GM21515 (cell line): ENCODE measurements at regions not wholly inside any gene's neighbourhood (a gene's known extent, or its start where the extent isn't known, plus 50 kb on each side); places are given as distances from the start of the nearest gene placed in this dataset.

Source experiments
- ATAC-seq: cut with Tn5 transposase; IDR thresholded peaks from one replicate; pipeline ENCODE4 v1.9.1; 2021; ENCODE audit not compliant: unreplicated experiment

GRCh38 chr11:87438416-87438815 is 400.7 kb downstream of the TMEM135 start:
- ATAC-seq: no peak

- no peak for ATAC-seq
These were observed 400.1 kb downstream of the TMEM135 start for GRCh38 chr11:87437844-87438223.

- ATAC-seq: no peak
These were observed 399.6 kb downstream of the TMEM135 start for GRCh38 chr11:87437133-87437843.

- no peak for ATAC-seq
These were observed 394.3 kb downstream of the TMEM135 start for GRCh38 chr11:87432022-87432421.

- no peak for ATAC-seq
These were observed 393.7 kb downstream of the TMEM135 start for GRCh38 chr11:87431392-87431791.

- no peak for ATAC-seq
These were observed 393.1 kb downstream of the TMEM135 start for GRCh38 chr11:87430821-87431220.

GRCh38 chr11:87429996-87430395 is 392.3 kb downstream of the TMEM135 start:
- ATAC-seq: no peak

- ATAC-seq: no peak
These were observed 390.5 kb downstream of the TMEM135 start for GRCh38 chr11:87428266-87428665.

GRCh38 chr11:87425943-87426342 is 388.2 kb downstream of the TMEM135 start:
- no peak for ATAC-seq

- no peak for ATAC-seq
These were observed 387.7 kb downstream of the TMEM135 start for GRCh38 chr11:87425391-87425790.

GRCh38 chr11:87423161-87423560 is 385.4 kb downstream of the TMEM135 start:
- no peak for ATAC-seq

- no peak for ATAC-seq
These were observed 384.8 kb downstream of the TMEM135 start for GRCh38 chr11:87422566-87422965.

GRCh38 chr11:87421422-87421821 is 383.7 kb downstream of the TMEM135 start:
- ATAC-seq: peak; percentile 89

- no peak for ATAC-seq
These were observed 380.2 kb downstream of the TMEM135 start for GRCh38 chr11:87417951-87418350.

GRCh38 chr11:87405843-87406242 is 368.1 kb downstream of the TMEM135 start:
- no peak for ATAC-seq

GRCh38 chr11:87405356-87405755 is 367.6 kb downstream of the TMEM135 start:
- no peak for ATAC-seq

GRCh38 chr11:87401653-87402052 is 363.9 kb downstream of the TMEM135 start:
- ATAC-seq: no peak

- no peak for ATAC-seq
These were observed 361.6 kb downstream of the TMEM135 start for GRCh38 chr11:87399341-87399740.

GRCh38 chr11:87398931-87399330 is 361.2 kb downstream of the TMEM135 start:
- no peak for ATAC-seq

- ATAC-seq: no peak
These were observed 359.5 kb downstream of the TMEM135 start for GRCh38 chr11:87397011-87397865.

- ATAC-seq: no peak
These were observed 357.2 kb downstream of the TMEM135 start for GRCh38 chr11:87394924-87395323.

- ATAC-seq: no peak
These were observed 354.9 kb downstream of the TMEM135 start for GRCh38 chr11:87392665-87393064.
